HG03460 (cell line): ENCODE measurements at regions not wholly inside any gene's neighbourhood (a gene's known extent, or its start where the extent isn't known, plus 50 kb on each side); places are given as distances from the start of the nearest gene placed in this dataset.
A peak's percentile ranks its signal among the peaks of the same experiment; 100 is the strongest.

ENCODE experiments used
- ATAC-seq: cut with Tn5 transposase; IDR thresholded peaks from one replicate; pipeline ENCODE4 v1.9.1; 2021; ENCODE audit not compliant: unreplicated experiment

DNA sequence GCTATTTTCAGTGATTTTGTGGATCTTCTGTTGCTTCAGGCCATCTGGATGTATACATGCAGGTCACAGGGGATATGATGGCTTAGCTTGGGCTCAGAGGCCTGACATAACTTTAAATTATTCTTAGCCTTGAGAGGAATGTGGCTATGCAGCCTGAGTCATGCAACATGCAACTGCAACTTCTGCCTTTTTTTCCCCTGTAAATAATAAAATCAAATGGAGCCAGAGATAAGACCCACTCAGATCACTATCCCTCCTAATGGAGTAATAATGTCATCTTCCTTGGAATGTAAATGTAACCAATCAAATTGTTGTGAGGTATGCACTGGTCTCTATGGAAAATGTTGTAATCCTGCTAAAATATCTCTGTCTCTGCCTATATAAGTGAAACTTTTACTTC is 54.9 kb downstream of the MAGEB17 start:
- no peak for ATAC-seq

DNA sequence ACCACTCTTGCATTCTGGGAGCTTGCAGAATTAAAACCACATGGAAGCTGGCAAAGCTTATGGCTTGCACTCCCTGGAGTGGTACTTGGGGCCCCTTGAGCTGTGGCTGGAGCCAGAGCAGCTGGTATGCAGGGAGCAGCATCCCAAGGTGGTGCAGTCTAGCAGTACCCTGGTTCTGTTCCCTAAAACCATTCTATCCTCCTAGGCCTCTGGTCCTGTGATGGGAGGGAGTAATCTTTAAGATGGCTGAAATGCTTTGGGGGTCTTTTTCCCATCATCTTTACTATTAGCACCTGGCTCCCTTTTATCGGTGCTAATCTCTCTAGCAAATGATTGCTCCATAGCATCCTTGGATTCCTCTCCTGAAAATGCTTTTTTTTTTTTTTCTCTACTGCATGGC is 56.1 kb downstream of the MAGEB17 start:
- no peak for ATAC-seq

DNA sequence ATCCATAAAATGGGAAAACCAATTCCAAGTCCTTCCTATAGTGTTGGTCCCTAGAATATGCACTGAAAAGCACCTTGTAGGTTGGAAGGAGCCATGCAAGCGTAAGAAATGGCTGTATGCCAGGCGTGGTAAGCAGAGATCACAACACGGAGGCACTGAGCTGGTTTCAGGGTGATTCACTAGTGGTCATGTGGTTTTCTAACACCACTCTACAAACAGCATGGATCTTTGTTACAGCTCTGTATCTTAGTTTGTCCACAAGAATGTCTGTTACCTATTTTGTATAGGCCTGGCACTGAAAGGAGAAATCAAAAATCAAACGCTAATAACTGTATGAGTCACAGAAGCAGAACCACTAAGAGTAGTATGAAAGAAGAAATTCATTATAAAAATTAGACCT is 71.9 kb downstream of the MAGEB17 start:
- peak; percentile 65 for ATAC-seq

DNA sequence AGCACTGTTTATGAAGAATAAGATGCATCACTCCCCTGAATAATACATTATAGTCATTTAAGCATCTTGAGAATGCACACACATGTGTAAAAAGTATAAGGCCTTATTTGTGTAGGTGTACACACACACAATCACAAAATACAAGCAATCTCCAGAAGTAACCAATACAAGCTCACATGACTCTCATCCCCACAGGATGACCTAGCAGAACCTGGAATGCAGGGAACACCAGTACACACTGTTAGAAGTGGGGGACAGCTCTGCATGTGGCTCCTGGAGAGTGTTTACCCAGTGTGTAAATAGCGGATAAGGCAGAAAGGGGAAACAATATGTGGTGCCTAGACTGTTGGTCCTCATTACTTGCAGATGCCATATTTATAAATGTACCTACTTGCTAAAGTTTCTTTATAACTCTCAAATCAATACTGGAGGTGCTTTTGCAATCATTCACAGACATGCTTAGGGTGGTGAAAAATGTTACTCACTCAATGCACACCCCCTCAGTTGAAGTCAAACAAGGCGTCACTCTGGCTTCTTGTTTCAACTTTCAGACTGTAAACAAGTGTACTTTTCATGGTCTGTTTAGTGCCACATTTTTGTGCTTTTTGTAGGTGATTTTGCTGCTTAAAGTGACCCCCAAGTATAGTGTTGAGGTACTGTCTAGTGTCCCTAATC is 73.1 kb downstream of the MAGEB17 start:
- ATAC-seq: no peak

DNA sequence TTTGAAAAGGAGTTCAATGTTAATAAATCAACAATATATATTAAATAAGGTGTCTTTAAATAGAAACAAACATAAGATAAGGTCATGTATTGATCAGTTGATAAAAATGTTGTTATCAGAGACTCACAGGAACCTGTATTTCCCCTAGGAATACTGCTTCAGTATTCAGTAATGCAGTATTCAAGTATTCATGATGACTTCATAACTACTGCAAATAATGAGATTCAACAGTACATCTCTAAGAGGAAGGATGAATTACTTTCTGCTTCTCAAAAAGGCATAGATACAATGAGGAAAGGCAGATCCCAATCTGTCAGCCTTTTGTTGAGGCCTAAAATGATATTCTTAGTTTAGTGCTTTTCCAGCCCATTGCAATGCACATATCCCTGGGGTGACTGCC is 73.7 kb downstream of the MAGEB17 start:
- ATAC-seq: no peak

DNA sequence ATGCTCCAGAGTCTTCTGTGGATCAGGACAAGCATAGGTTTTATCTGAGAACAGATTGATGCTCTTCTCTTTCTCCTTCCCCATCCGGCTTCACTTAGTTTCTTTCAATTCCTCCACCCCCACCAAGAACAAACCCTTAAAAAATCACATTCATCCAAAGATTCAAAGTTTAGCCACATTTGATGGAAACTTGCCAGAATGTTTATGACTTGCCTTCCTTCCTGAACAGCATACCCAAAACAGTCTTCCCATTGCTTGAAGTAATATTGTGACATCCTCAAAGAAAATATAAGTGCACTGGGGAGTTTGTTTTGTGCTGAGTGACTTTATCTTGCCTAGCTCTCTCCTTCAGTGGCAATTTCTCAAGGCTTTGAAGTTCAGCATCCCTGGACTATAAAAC is 83.0 kb downstream of the MAGEB17 start:
- ATAC-seq: no peak

DNA sequence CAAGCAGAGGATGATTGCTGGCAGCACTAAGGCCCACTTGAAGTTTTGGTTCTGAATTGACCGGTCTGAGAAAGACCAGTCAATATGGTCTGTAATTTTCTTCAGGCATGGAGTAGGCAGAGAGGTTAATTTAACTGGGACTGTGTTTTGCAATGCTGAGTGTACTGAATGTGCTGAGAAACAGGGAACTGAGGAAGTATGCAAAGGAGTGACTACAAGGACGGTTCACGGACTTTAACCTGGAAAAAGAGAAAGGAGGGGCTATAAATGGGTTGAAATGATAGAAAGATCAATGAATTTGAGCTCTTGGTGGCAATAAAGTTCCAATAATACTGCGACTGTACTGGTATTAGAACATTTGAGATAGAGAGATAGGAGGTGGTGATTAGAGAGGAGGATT is 84.5 kb downstream of the MAGEB17 start:
- ATAC-seq: no peak

DNA sequence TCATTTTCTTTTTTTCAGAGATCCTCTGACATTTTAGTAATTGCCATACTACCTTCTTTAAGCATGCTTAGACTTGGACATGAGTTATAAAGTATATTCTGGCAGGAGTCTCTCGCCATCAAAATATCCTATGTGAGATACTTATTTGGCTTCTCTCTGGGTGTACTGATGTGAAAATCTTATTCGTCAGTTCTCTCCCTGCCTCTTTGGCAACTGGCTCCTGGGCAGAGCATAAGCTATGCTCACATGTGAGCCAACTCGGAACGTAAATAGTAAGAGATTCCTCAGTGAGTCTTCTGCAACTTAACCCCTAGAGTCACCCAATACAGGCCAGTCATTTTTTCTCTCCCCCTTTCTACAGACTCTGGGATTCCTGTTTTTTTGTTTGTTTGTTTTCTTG is 91.6 kb downstream of the MAGEB17 start:
- ATAC-seq: no peak

DNA sequence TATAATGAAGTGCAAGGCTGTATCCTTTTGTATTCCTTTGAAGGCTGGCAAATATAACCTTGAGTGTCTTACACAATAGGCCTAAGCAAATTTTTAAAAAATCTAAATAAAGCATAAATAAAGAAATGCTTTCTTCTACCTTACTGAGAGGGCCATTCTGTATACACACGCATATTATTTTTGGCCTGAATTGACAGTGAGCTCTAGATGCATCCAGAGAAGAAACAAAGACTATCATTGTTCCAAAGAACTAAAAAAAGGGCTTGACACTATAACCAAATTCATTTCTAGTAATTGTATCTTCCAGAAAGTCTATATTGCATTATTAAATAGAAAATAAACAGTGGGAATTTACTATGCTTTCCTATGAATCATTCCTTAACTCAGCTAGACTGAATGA is 100.2 kb downstream of the MAGEB17 start:
- no peak for ATAC-seq

DNA sequence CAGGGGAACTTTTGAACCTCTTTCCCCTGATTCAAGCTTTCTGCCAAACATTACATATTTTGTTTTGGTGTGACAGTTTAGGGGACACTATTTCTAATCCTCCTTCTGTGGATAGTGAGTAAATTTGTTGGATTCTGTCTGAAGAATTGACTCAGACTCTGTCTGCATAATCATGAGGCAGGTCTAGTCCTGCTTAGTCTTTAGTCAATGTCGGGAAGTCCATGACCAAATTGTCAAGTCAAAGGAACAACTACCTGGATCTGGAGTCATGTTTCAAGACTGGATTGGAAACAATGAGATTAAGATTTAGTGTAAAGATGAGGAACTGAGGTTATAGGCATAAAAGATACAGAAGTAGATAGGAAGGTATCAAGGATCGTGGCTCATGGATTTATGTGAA is 100.9 kb downstream of the MAGEB17 start:
- no peak for ATAC-seq

DNA sequence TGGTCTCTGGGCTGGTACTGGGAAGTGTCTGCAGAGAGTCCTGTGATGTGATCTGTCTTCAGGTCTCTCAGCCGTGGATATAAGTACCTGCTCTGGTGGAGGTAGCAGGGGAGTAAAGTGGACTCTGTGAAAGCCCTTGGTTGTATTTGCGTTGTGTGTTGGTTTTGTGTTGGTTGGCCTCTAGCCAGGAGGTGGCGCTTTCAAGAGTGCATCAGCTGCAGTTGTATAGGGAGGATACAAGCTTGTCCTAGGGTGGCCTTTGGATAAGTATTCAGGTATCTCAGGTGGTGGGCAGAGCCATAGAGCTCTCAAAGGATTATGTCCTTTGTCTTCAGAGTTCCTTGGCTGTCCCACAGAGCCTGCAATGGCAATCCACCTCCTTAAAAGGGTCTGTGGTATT is 111.6 kb downstream of the MAGEB17 start:
- ATAC-seq: no peak

DNA sequence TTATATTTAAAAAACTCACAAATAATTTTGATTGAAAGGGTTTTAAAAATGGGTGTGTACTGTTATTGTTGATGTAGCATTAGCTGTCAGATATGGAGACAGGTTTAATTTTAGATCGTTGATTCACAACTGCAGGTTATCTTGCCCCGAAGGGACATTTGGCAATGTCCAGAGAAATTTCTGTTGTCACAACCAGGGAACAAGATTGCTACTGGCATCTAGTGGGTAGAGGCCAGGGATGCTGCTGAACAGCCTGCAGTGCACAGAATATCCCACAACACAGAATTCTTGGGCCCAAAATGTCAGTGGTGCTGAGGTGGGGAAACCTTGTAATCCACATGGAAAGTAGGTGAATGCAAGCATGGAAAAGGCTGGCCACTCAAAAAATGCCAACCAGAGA is 114.9 kb downstream of the MAGEB17 start:
- no peak for ATAC-seq

DNA sequence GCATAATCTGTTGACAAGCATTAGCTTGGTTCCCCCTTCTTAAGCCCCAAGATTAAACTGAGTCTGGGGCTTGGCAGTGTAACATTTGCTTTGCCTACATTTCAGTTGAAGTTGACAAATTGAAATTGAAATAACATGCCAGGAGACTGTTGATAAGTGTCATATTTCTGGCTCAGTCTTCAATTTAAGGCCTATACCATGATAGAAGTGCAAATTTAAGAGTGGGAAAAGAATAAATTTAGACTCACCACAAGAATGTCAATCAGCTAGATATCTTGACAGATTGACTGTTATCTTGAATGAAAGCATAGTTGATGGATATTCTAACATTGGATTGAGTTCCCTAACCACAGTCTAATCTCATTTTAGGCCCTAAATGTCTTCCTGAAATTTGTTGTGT is 117.6 kb downstream of the MAGEB17 start:
- no peak for ATAC-seq

DNA sequence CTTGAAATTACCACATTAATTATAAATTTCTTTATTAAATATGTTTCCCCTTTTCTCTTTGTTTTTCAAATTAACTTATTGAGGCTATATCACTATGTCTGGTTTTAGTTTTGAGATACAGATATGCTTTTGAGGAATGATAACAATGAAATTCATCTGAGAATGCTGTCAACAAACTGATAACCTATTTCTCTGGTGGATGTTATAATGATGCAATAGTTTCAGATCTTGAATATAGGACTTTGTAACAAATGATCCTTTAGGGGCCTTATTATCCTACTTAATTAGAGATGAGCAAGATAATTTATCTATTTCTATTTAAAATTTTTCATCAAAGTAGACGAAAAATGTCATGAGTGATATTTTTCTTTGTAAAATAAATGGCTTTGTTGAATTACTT is 123.7 kb downstream of the MAGEB17 start:
- ATAC-seq: no peak

DNA sequence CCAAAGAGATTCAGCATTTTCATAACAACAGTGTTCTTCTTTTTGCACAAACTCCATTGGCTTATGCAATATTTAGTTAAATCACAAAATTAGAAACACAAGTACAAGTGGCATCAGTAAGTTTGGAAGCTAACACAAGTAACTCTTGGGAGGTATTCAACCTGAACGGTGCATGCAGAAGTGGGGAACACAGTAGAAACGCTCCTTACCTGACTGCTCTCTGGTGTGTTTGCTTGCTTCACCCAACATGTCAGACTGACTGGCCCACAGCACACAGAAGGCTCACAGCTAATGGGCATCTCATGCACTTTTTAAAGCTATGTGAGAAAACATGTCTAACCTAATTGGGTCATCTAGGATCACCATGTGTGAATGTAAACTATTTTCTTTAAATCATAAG is 133.6 kb downstream of the MAGEB17 start:
- ATAC-seq: no peak

DNA sequence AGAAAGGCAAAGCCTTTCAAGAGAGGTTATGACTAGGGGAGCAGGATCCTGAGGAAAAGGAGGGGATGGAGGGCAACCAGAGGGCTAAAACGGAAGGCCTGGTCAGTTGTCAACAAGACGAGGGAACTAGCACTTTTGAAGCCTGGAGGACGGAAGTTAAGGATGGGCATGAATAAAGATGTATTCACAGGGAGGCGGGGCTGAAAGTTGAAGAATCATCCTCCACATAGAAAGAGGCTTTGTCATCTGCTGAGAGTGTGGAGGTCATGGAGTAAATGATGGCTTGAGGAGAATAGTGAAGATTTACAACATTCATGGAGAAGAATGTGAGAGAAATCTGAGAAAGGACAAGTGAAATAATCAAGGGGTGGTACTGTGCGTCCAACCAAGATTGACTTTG is 137.5 kb downstream of the MAGEB17 start:
- ATAC-seq: no peak

DNA sequence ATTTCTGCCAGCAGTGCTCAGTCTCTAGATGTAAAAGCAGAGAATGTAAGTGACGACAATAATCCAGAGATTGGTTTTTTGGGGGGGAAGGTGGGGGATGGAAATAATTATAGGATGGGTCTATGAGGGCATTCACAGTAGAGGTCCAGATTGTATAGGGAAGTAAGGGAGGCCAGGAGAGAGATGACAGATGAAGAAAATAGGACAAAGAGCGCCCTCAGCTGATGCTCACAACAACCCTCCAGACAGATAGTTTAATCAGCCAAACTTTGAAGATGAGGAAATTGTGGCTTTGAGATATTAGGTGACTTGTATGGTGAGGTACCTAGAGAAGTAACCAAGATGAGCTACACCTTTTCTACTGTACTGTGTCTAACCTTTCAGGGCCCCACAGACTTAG is 137.9 kb downstream of the MAGEB17 start:
- ATAC-seq: no peak

DNA sequence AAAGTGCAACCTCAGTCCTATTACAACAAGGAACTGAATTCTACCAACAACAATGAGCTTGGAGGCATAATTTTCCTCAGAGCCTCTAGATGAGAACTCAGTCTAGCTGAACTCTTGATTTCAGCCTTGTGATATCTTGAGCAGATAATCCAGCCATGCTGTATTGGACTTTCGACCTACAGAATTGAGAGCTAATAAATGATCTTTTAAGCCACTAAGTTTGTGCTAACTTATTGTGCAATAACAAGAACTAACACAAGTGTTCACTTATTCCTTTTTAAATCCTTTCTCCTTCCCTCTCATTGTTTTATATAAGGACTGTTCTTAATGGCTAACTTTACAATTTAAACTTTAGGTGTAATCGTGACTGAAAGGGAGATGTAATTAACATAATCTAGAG is 140.7 kb downstream of the MAGEB17 start:
- no peak for ATAC-seq

DNA sequence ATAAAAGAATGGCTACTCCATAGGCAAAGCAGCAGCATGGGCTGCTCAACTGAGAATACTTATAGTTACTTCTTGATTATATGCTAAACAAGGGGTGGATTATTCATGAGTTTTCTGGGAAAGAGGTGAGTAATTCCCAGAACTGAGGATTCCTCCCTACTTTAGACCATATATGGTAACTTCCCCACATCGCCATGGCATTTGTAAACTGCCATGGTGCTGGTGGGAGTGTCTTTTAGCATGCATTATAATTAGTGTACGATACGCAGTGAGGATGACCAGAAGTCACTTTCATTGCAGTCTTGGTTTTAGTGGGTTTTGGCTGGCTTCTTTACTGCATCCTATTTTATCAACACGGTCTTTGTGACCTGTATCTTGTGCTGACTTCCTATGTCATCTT is 141.5 kb downstream of the MAGEB17 start:
- no peak for ATAC-seq

DNA sequence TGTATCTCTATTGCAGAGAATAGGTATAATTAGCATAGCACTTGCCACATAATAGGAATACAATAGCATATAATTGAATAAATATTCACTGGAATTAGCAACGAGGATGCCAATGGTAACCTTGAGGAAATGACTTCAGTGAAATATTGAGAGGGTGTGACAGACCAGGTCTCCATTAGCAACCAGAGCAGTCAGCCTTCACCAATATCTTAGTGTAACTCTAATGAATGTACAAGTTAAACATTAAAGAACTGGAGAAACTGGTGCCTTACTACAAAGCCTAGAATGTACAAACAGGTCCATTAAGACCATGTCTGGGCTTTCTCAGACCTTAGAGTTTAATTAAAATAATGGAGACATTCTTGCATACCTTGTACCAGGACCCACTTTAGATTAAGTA is 143.0 kb downstream of the MAGEB17 start:
- ATAC-seq: no peak

DNA sequence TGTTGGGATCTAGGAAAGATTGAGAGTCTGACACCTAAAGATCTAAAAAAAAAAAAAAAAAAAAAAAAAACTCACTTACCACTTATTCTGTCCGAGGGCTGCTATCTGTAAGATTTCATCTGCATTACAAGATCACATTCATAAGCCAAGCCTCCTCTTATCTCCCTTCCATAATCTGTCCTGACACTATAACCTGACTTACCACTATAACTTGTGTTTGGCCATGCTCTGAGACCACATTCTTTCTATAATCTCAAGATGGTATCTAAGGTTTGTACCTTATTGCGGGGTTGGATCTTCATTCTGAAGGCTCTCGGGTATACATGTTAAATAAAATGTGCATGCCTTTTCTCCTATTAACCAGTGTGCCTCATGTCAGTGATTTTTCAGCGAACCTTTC is 144.4 kb downstream of the MAGEB17 start:
- no peak for ATAC-seq

DNA sequence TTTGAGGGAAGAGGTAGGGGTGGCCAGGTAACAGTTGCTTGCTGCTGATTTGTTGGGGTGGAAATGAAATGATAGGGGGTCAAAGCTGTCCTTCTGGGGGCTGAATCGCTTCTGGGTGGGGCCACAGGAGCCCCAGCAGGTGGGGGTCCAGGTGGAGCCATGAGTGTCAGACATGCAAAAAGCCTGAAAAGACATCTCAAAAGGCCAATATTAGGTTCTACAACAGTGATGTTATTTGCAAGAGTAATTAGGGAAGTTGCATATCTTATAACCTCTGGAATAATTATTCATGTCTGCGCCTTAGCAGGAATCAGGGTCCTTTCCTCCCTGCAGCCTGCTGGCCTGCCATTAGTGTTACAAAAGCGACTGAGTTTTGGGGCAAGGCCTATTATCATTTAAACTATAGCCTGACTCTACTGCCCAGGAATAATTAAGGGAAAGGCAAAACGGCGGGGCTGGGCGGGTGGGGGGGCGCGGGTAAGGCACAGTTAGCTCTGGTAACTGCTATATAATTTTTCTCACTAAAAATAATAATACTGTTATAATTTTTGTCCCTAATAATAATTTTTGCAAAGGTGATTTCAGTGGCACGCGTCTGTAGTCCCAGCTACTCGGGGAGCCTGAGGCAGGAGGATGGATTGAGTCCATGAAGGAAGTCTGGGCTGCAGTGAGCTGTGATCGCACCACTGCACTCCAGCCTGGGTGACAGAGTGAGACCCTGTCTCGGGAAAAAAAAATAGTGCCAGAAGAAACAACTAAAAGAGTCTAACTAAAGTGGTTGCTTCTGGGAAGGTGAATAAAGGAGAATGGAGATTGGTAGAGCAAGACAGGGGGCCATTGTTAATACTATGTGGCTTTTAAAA is 145.7 kb downstream of the MAGEB17 start:
- no peak for ATAC-seq

DNA sequence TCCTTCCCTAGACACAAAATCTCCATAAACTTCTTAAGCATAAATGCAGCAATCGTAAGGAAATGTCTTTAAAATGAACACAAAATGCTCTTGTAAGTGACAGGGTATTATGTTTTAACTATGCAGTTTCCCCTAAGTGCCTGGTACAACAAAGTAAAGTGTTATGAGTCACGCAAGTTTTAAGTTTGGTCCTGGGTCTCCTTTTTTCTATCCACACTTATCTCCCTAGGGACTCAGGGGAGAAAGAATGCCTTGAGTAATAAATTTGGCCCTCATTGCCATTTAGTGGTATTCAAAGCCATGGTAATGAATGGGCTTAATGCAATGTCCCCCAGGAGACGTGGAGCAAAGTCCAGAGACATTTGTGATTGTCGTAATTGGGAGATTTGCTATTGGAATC is 149.1 kb downstream of the MAGEB17 start:
- ATAC-seq: no peak
